HEK293T (cell line): ENCODE measurements at regions not wholly inside any gene's neighbourhood (a gene's known extent, or its start where the extent isn't known, plus 50 kb on each side); places are given as distances from the start of the nearest gene placed in this dataset.
"Not testable (repeated sequence)": the region's sequence is repeated elsewhere in the genome, so short reads cannot be mapped to it uniquely, and the experiment has no call there.

Source experiments
- ARNT ChIP-seq: fragments of 450-650 bp; IDR thresholded peaks from 2 replicates; pipeline ENCODE4 v1.6.1; 2017; ENCODE audit warnings: mild to moderate bottlenecking
- BHLHE40 ChIP-seq: fragments of 450-650 bp; IDR thresholded peaks from 2 replicates; pipeline ENCODE4 v1.6.1; 2016; ENCODE audit warnings: mild to moderate bottlenecking, moderate library complexity, borderline replicate concordance
- ELF4 ChIP-seq: fragments of 450-650 bp; IDR thresholded peaks from 2 replicates; pipeline ENCODE4 v1.6.1; 2017; ENCODE audit warnings: antibody characterized with exemption
- FOXA1 ChIP-seq: fragments of 450-650 bp; IDR thresholded peaks from 2 replicates; pipeline ENCODE4 v1.6.1; 2016; ENCODE audit warnings: mild to moderate bottlenecking
- FOXK2 ChIP-seq: fragments of 450-650 bp; IDR thresholded peaks from 2 replicates; pipeline ENCODE4 v1.6.1; 2016; ENCODE audit warnings: mild to moderate bottlenecking
- FOXM1 ChIP-seq: fragments of 450-650 bp; IDR thresholded peaks from 2 replicates; pipeline ENCODE4 v1.6.1; 2017; ENCODE audit warnings: mild to moderate bottlenecking, borderline replicate concordance
- HDGF ChIP-seq: fragments of 450-650 bp; IDR thresholded peaks from 2 replicates; pipeline ENCODE4 v1.6.1; 2017; ENCODE audit warnings: antibody characterized with exemption, borderline replicate concordance
- L3MBTL2 ChIP-seq: fragments of 450-650 bp; conservative IDR thresholded peaks from 2 replicates; pipeline ENCODE4 v1.6.1; 2016; ENCODE audit warnings: mild to moderate bottlenecking
- LEF1 ChIP-seq: fragments of 450-650 bp; IDR thresholded peaks from 2 replicates; pipeline ENCODE4 v1.6.1; 2017; ENCODE audit warnings: mild to moderate bottlenecking, borderline replicate concordance
- NFRKB ChIP-seq: fragments of 450-650 bp; IDR thresholded peaks from 2 replicates; pipeline ENCODE4 v1.6.1; 2016; ENCODE audit warnings: mild to moderate bottlenecking, moderate library complexity
- PKNOX1 ChIP-seq: fragments of 450-650 bp; IDR thresholded peaks from 2 replicates; pipeline ENCODE4 v1.6.1; 2016
- SP1 ChIP-seq: fragments of 450-650 bp; IDR thresholded peaks from 2 replicates; pipeline ENCODE4 v1.6.1; 2017
- SUZ12 ChIP-seq: fragments of 450-650 bp; IDR thresholded peaks from 2 replicates; pipeline ENCODE4 v1.6.1; 2016; ENCODE audit warnings: mild to moderate bottlenecking
- TARDBP ChIP-seq: fragments of 450-650 bp; IDR thresholded peaks from 2 replicates; pipeline ENCODE4 v1.6.1; 2016

GRCh38 chr21:8260065-8260627, 2261.2 kb upstream of the TPTE start:
- TF ChIP-seq PKNOX1, FOXM1, HDGF, TARDBP, SP1, LEF1, ELF4, ARNT, BHLHE40, NFRKB, SUZ12, L3MBTL2, FOXK2, FOXA1: not testable (repeated sequence)
